D341Med (cell line): ENCODE measurements at regions not wholly inside any gene's neighbourhood (a gene's known extent, or its start where the extent isn't known, plus 50 kb on each side); places are given as distances from the start of the nearest gene placed in this dataset.
"Not testable (repeated sequence)": the region's sequence is repeated elsewhere in the genome, so short reads cannot be mapped to it uniquely, and the experiment has no call there.

Experiments
- DNase-seq: peaks from one replicate; pipeline ENCODE4 v3.0.0; 2012; ENCODE audit warnings: low spot score

DNA sequence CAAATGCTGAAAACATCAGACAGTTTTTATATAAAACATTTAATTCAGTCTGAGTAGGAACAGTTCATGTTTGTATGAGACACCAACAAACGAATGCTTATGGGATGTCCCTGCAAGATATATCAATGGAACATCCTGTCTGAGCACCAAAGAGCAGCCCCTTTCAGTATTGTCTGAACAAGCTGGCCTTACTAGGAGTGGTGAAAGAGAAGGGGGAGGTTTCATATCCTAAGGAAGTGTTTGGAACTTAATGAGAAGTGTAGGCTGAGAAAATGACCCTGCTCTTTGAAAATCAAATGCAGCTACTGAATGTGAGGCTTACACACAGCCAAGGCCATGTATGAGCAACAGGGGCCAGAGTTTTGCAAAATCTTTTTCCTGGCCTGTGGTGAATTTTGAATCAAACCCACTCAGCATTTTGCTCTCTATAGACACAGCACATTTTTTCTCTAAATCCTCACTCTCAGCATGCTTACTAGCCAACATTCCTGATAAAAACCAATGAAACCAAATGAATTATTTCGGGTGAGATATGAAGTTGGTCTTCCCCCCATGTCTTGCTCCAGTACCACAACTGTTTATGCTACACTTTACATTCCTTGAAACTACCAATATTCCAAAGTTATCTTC, 119.4 kb downstream of the LUZP4 start:
- no peak for DNase-seq

- DNase-seq: no peak
Observed at GRCh38 chrX:115409551-115409950, 120.0 kb downstream of the LUZP4 start.

DNA sequence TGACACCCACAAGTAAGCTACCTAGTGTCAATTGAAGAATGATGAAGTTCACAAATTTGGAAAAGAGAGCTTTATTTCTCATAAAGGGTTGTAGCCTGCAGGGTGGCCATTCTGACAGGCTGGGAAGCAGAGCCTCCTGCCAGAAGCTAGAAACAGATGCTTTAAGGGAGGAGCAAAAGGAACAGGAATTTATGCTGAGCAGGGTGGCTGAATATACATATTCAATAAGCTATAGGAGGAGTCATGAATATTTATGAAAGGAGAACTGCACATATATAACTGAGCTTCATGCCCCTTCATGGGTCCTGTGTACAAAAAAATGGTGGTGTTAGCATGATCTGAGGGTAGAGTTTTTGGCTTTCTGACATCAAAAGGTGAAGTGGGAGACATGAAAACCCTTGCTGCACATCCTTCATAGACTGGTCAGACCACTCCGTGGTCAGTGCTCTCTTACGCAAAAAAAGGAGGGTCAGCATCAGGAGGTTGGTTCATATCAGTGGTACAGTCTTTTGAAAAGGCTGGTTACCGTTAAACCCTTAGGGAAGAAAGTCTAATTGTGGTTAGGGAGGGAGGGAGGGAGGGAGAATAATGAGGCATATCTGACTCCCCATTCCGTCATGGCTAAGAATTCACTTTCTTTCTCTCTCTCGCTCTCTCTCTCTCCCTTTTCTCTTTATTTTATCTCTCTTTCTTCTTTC, 121.4 kb downstream of the LUZP4 start:
- DNase-seq: no peak

- DNase-seq: no peak
Observed at GRCh38 chrX:115413246-115413878, 123.8 kb downstream of the LUZP4 start.

DNA sequence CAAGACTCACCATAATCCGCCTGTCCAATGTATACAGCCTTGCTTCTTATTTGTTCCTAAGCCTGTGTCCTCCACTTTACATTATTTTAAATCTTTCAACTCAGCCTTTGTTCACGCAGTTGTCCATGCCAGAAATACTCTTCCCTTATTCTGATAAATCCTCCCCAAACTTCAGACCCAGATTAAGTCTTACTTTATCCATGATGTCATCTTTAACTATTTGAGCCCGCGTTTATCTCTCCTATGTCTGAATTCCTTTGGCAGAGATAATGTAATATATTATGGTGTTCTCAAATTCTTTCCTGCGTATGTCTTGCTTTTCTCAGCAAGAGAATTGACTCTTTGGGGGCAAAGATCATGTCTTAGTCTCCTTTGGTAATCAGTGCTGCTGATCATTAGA, 129.6 kb downstream of the LUZP4 start:
- no peak for DNase-seq

DNA sequence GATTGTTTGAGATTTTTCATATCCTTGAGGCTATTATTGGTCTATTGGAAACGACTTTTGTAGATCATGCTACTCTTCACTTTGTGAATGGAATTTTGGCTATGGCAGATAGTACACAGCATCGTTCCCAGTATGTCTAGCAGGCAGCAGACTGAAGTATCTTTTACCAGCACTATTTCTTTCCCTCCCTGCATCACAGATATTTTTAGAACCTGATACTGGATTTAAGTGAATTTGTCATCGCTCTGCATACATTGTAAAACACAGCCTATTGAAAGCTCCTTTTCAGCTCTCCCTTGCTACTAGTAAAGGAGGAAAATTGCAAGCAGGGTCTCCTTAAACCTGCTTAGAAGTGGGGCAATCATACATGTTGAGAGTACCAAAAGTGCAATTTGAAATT, 133.6 kb downstream of the LUZP4 start:
- no peak for DNase-seq

GRCh38 chrX:115425359-115425758, 135.6 kb upstream of the PLS3 start:
- no peak for DNase-seq

DNA sequence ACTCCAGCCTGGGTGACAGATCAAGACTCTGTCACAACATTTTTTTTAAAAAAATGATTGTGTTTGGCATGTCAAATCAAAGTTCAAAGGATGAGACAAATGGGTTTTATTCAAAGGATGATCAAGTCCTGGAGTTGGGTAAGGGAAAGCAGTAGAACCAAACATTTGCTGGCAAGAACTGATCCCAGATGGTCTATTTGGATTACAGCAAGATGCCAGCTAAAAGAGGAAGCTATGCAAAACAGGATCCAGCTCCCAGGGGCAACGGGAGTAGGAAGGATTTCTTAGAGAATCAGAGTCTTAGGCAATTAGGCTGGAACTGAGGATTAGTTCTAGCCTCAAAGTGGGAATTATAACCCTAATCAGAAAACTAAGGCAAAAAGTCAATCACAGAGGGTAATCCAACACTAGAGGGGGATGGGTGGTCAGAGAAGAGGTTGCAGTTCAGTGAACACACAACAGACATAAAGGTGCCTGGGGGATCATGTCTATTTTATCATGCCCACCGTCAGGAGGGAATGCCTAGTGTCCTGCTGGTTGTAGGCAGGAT, 133.0 kb upstream of the PLS3 start:
- peak; percentile 3 for DNase-seq

- not testable (repeated sequence) for DNase-seq
Observed at GRCh38 chrX:115434834-115435233, 126.1 kb upstream of the PLS3 start.

GRCh38 chrX:115437841-115438595, 123.0 kb upstream of the PLS3 start:
- DNase-seq: no peak

DNA sequence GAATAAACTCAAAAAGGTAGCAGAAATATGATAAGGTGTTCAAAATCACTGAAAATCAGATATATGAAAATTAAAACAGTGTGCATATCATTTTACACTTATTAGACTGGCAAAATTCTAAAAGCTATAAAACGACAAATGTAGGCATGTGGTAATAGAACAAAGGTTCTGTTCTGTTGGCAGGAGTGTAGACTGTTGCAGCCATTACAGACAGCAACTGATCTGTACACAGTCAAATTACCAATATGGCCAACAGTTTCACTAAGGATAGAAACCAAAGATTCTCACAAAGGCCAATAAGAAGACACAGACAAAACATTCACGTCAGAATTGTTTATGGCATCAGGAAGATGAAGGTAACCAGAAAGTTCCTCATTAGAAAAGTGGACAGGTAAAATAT, 112.8 kb upstream of the PLS3 start:
- no peak for DNase-seq

DNA sequence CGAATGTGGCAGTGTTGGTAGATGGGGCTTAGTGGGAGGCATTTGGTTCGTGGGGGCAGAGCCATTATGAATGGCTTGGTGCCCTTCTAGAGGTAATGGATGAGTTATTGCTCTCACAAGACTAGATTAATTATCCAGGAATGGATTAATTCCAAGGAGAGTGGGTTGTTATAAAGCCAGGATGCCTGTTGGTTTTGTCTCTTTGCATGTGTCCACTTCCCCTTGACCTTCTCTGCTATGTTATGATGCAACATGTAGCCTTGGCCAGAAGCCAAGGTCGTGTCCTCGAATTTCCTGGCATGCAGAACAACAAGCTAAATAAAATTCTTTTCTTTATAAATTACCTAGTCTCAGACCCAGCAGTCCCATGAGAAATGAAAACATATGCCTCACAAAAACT, 111.2 kb upstream of the PLS3 start:
- no peak for DNase-seq

- DNase-seq: no peak
Observed at GRCh38 chrX:115452251-115452650, 108.7 kb upstream of the PLS3 start.

DNA sequence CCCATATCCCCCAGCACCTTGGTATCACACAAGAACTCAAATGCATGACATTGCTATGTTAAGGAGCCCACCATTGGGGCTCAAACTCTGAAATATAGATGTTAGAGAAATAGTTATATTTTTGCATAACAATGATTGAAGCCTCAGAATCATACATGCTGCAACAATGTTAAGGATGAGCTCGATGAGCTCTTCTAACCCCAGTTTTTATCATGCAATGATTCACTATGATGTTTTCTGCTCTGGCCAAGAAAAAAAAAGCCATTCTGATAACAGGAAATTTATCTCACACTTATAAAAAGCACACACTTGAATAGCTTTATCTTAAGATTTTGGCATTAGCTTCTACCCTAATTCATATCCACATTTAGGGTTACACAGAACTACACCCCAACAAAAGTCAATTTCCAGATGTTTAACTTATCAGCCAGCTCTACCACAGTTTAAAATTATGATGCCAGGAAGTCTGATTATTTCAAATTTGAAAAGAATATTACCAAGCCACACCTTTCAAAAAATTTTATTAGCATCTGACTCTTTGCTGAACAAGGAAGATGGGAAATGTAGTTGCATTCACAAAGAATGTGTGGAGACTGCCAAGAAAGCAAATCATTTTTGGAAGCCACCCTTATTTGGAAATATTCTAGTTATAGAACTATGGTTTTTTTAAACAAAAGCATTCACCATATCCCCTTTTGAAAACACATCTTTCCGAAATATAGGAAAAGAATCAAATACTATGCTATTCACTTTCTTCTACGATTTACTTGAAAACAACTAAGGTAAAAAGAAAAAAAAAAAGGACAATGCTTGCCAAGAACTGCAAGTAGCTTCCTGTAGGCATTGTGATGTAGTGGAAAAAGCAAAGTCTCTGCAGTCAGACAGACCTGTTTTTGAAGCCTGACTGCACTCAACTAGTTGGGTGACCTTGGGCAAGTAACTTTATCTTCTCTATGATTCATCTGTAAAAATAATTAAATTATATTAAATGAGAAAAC, 100.8 kb upstream of the PLS3 start:
- DNase-seq: no peak

DNA sequence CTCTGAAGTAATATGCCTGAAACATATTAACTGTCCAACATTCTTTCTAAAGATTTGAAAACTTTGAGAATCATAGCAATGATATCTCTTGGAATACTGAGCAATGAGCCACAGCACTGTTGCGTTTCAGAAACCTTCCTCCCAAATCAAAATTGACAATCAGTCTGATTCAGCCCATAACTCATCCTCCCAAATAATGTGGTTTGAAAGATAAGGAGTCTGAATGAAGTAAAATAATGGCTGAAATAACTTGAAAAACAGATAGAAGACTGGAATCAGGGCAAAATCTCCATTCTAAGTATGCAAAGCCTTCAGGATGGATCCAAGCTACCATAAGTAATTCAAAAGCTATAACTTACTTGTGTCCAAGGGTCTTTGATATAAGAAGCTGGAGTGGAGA, 98.6 kb upstream of the PLS3 start:
- DNase-seq: no peak

DNA sequence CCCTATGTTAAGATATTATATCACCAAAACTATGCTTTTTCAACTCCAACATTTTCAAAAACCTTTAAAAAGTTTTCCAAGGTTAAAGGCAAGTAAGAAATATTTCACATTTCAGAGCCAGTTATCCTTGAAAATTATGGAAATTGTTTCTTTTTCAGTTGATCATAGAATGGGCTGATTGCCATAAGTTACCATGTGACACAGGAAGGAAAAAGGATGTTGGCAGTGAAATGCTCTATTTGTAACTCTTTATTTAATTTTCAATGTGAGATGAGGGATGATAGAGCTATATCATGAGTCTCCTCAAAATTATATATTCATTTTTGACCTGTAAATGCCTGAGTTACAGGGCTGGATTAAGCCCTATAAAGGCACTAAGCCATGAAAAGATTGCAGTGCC, 93.0 kb upstream of the PLS3 start:
- no peak for DNase-seq

GRCh38 chrX:115472131-115472530, 88.8 kb upstream of the PLS3 start:
- DNase-seq: no peak

DNA sequence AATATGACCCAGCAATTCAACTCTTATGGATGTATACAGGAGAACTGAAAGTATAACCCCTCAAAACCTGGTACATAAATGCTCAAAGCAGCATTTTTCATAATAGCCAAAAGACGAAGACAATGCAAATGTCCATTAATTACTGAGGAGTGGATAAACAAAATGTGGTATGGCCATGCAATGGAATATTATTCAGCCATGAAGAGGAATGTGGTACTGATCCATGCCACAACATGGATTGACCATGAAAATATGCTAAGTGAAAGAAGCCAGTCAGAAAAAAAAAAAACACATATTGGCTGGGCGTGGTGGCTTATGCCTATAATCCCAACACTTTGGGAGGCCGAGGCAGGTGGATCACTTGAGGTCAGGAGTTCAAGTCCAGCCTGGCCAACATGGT, 74.5 kb upstream of the PLS3 start:
- no peak for DNase-seq

- DNase-seq: no peak
Observed at GRCh38 chrX:115487608-115488007, 73.4 kb upstream of the PLS3 start.

- no peak for DNase-seq
Observed at GRCh38 chrX:115490814-115491213, 70.2 kb upstream of the PLS3 start.

- no peak for DNase-seq
Observed at GRCh38 chrX:115491766-115492165, 69.2 kb upstream of the PLS3 start.
